Spleen (tissue), 7 donors: ENCODE measurements at regions not wholly inside any gene's neighbourhood (a gene's known extent, or its start where the extent isn't known, plus 50 kb on each side); places are given as distances from the start of the nearest gene placed in this dataset.

Source experiments
- CTCF ChIP-seq, 11 experiments: fragments of 200-600 bp in 7 of 11; fragments of 450-650 bp in 4 of 11; sonication (generic) in 4 of 11; IDR thresholded peaks in 8 of 11; conservative IDR thresholded peaks in 3 of 11; 1 replicate in 7 of 11; 2 replicates in 4 of 11; pipeline versions ENCODE4 v1.4.0 to v1.8.0; 2016 to 2021; ENCODE audit warnings: antibody characterized with exemption in 11 of 11, inconsistent platforms in 4 of 11, mild to moderate bottlenecking in 1 of 11
- POLR2AphosphoS5 ChIP-seq, 3 donors: sonication (generic); formaldehyde crosslinking; IDR thresholded peaks; one replicate each; pipeline ENCODE4 v1.5.1; 2017; ENCODE audit warnings: antibody characterized with exemption in 3 of 3
- donor health status: DM: no; HTN: no; CAD: no; lungs with moderate emphysema.
- donor health status: DM: no; HTN: no; CAD: no.
- donor health status: DM: no; HTN: no; CAD: no.

- no peak for TF ChIP-seq POLR2AphosphoS5 (IDR thresholded peaks at IDR 0.05)
- no peak for TF ChIP-seq CTCF (IDR thresholded peaks at IDR 0.05 in 8 of 11, conservative IDR thresholded peaks at IDR 0.05 in 3 of 11)
These were observed 1104.6 kb upstream of the MAP3K7 start for GRCh38 chr6:91691449-91691848.
